ENCODE measurements at regions not wholly inside any gene's neighbourhood (a gene's known extent, or its start where the extent isn't known, plus 50 kb on each side); places are given as distances from the start of the nearest gene placed in this dataset.
A peak's percentile ranks its signal among the peaks of the same experiment; 100 is the strongest.
"Not testable (repeated sequence)": the region's sequence is repeated elsewhere in the genome, so short reads cannot be mapped to it uniquely, and the experiment has no call there.

- H4K20me1 ChIP-seq (replicated peaks; ENCODE audit: control insufficient read depth, insufficient read depth, low read length); H3K27me3 ChIP-seq (ENCODE audit: control insufficient read depth in 2 of 2, insufficient read depth in 2 of 2, low read length in 2 of 2); CTCF ChIA-PET (ENCODE audit: low intra/inter-chr PET ratio); DNase-seq (ENCODE audit: extremely low read depth in 1 of 4, low spot score in 3 of 4); H3K4me1 ChIP-seq (replicated peaks in 1 of 2; ENCODE audit: control insufficient read depth in 2 of 2, insufficient read depth in 2 of 2, low read length in 2 of 2); POLR2A ChIA-PET; H3K4me3 ChIP-seq; H3K36me3 ChIP-seq (ENCODE audit: control insufficient read depth, insufficient read depth, low read length); H3K9ac ChIP-seq (ENCODE audit: insufficient read depth in 1 of 2, low read depth in 2 of 2, low read length in 2 of 2); FAIRE-seq; H3K27ac ChIP-seq (ENCODE audit: extremely low read depth, low read depth, low read length); H3K79me2 ChIP-seq (ENCODE audit: control insufficient read depth, insufficient read depth, low read length); H3K9me1 ChIP-seq (ENCODE audit: control insufficient read depth, insufficient read depth, low read length); ATAC-seq; H3K4me2 ChIP-seq (ENCODE audit: insufficient read depth, low read length); BruUV-seq (replicated peaks); H2AFZ ChIP-seq (ENCODE audit: low read depth, low read length); H3K9me3 ChIP-seq (replicated peaks; ENCODE audit: control insufficient read depth, insufficient read depth, low read depth, low read length); in situ Hi-C loops (cut with MboI); intact Hi-C loops (cut with micrococcal nuclease): not testable (repeated sequence)
- TF ChIP-seq BCOR (IDR thresholded peaks at IDR 0.05) (0 out of 2 replicates have a peak, but pooled peaks have one; percentile 17), RBM25 (IDR thresholded peaks at IDR 0.05; ENCODE audit: low read depth, low read length, severe bottlenecking) (peak; percentile 18), ZNF146 (CRISPR knock-in tag; IDR thresholded peaks at IDR 0.05; ENCODE audit: unreplicated experiment) (peak; percentile 58)
- 8% methylated on average over 4 of the region's 5 CpGs for WGBS (ENCODE audit: insufficient coverage, low coverage, missing lambda C conversion rate)
These were observed 61.8 kb upstream of the MAP3K1 start for GRCh38 chr5:56753588-56753987.

DNA sequence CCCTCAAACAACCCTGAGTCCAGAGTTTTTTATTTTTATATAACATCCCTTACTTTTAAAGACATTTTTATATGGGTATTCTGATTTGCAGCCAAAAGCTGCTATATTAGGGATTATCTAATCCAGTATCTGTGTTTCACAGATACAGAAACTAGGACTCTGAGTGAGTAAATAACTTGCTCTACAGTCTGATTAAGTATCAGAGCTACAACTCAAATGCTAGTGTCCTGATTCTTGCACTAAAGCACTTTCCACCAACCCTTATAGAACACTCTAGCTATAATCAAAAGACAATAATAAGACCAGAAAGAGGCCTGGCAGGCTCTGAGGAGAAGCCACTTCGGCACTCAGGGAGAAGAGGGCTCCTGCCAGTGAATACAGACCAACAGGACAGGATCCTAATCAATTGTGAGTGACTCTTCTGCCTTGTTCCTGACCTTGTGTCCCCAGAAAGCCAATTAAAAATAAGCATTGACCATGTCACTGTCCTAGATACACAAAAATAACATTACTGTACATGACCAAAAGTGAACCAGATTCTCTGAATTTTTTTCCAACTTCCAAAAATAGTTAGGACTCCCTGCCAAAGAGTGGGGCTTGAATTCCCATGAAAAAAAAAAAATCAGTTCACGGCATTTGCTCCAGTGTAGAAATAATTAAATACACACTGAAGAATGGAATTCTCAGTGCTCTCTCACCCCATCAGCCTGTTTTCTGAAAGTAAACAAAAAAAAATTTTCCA, 63.6 kb upstream of the MAP3K1 start:
- Histone ChIP-seq H3K27ac (ENCODE audit: extremely low read depth, low read depth, low read length) (no peak overlapping the region), H3K36me3 (ENCODE audit: control insufficient read depth, insufficient read depth, low read length) (no peaks in the 10 kb centered on the region), H3K4me3 (no peak overlapping the region), H4K20me1 (replicated peaks; ENCODE audit: control insufficient read depth, insufficient read depth, low read length) (no peaks in the 10 kb centered on the region), H3K4me2 (ENCODE audit: insufficient read depth, low read length) (no peak overlapping the region), H3K4me1 (replicated peaks in 1 of 2; ENCODE audit: control insufficient read depth in 2 of 2, insufficient read depth in 2 of 2, low read length in 2 of 2) (no peaks in the 10 kb centered on the region), H3K27me3 (ENCODE audit: control insufficient read depth in 2 of 2, insufficient read depth in 2 of 2, low read length in 2 of 2) (no peaks in the 10 kb centered on the region; a peak in 1 of 5 replicates), H3K9me3 (replicated peaks; ENCODE audit: control insufficient read depth, insufficient read depth, low read depth, low read length) (no peaks in the 10 kb centered on the region; the same call in 1 of the 2 replicates), H2AFZ (ENCODE audit: low read depth, low read length) (no peak overlapping the region), H3K9ac (ENCODE audit: insufficient read depth in 1 of 2, low read depth in 2 of 2, low read length in 2 of 2) (no peak overlapping the region), H3K9me1 (ENCODE audit: control insufficient read depth, insufficient read depth, low read length) (no peaks in the 10 kb centered on the region), H3K79me2 (ENCODE audit: control insufficient read depth, insufficient read depth, low read length) (no peaks in the 10 kb centered on the region)
- POLR2A ChIA-PET, result no interaction called here
- BruUV-seq (replicated peaks), result no TSS peak
- FAIRE-seq (no peak), ATAC-seq (no peak), DNase-seq (ENCODE audit: extremely low read depth in 1 of 4, low spot score in 3 of 4) (no peak)
- CTCF ChIA-PET (ENCODE audit: low intra/inter-chr PET ratio), result no interaction called here
- 13% methylated on average over 2 of the region's 2 CpGs for WGBS (ENCODE audit: insufficient coverage, low coverage, missing lambda C conversion rate)
- in situ Hi-C loops (cut with MboI), result no loop called here
- TF ChIP-seq ZC3H8 (IDR thresholded peaks at IDR 0.05) (no peak), HDAC8 (tag; IDR thresholded peaks at IDR 0.05) (no peak), PHTF2 (CRISPR knock-in tag; IDR thresholded peaks at IDR 0.05) (no peak), COPS2 (conservative IDR thresholded peaks at IDR 0.05) (no peak)
- intact Hi-C loops (cut with micrococcal nuclease), result no loop called here

All from K562 (cell line).